Endothelial cell of umbilical vein (primary cell): ENCODE measurements at regions not wholly inside any gene's neighbourhood (a gene's known extent, or its start where the extent isn't known, plus 50 kb on each side); places are given as distances from the start of the nearest gene placed in this dataset.

ENCODE experiments used
- BruUV-seq: library from RNA; stranded (reverse); fragments of 400-500 nt; replicated peaks from 2 replicates; lab custom pipeline; 2021; lab: Mats Ljungman, UMichigan
- CTCF ChIA-PET: fragments of 300-600, 350-600 bp; sonication (Branson Sonifier 250); formaldehyde crosslinking; loops from one replicate; lab custom pipeline; 2021; ENCODE audit warnings: antibody characterized with exemption, inconsistent platforms; lab: Charles Lee
- POLR2A ChIA-PET: fragments of 300-600, 350-600 bp; sonication (Branson Sonifier 250); formaldehyde crosslinking; loops from one replicate; lab custom pipeline; 2021; ENCODE audit warnings: antibody characterized with exemption, inconsistent platforms; lab: Charles Lee
- DNase-seq: peaks from one replicate; pipeline ENCODE4 v3.0.0-alpha.2; 2011; ENCODE audit warnings: low read depth, low spot score
- FAIRE-seq: peaks from 2 replicates; lab custom pipeline; 2011; peaks lifted over from hg19 to GRCh38; lab: Jason Lieb, UNC
- H2AFZ ChIP-seq: 2 replicates; pipeline ENCODE4 v1.6.0; 2012; ENCODE audit warnings: low read depth, low read length, control low read depth, inconsistent platforms
- H3K27ac ChIP-seq: 2 replicates; pipeline ENCODE4 v1.5.1; 2011; ENCODE audit warnings: low read depth, mild to moderate bottlenecking, control low read depth, low read length, moderate library complexity; ENCODE audit not compliant: insufficient read depth
- H3K27me3 ChIP-seq, 2 experiments: 2 replicates each; pipeline versions ENCODE4 v1.6.0 to v1.6.1; 2011; ENCODE audit warnings: low read length in 2 of 2, mixed read lengths in 1 of 2; ENCODE audit not compliant: control insufficient read depth in 2 of 2, insufficient read depth in 2 of 2
- H3K36me3 ChIP-seq, 2 experiments: 2 replicates in 1 of 2; 3 replicates in 1 of 2; pipeline ENCODE4 v1.5.1; 2011; ENCODE audit warnings: low read length in 2 of 2, mild to moderate bottlenecking in 1 of 2, moderate library complexity in 1 of 2; ENCODE audit not compliant: control insufficient read depth in 2 of 2, insufficient read depth in 2 of 2; ENCODE audit errors: extremely low read depth in 1 of 2
- H3K4me1 ChIP-seq: 3 replicates; pipeline ENCODE4 v1.5.1; 2011; ENCODE audit warnings: mild to moderate bottlenecking, low read length; ENCODE audit not compliant: control insufficient read depth, insufficient read depth; ENCODE audit errors: extremely low read depth
- H3K4me2 ChIP-seq: 2 replicates; pipeline ENCODE4 v1.6.1; 2011; ENCODE audit warnings: low read length, control low read depth, mixed read lengths; ENCODE audit not compliant: insufficient read depth
- H3K4me3 ChIP-seq, 3 experiments: fragments of 200-600 bp in 1 of 3; sonication (generic), shearing (Covaris generic) in 1 of 3; replicated peaks in 1 of 3; 2 replicates each; pipeline ENCODE4 v1.5.1; 2011 to 2016; ENCODE audit warnings: control low read depth in 3 of 3, low read length in 3 of 3, mild to moderate bottlenecking in 2 of 3, inconsistent platforms in 1 of 3, low read depth in 1 of 3, moderate library complexity in 1 of 3; ENCODE audit not compliant: insufficient read depth in 1 of 3
- H3K79me2 ChIP-seq: 2 replicates; pipeline ENCODE4 v1.6.0; 2012; ENCODE audit warnings: low read length, inconsistent platforms; ENCODE audit not compliant: control insufficient read depth, insufficient read depth
- H3K9ac ChIP-seq: replicated peaks from 2 replicates; pipeline ENCODE3; 2011; ENCODE audit warnings: low read length, control low read depth; ENCODE audit not compliant: insufficient read depth; ENCODE audit errors: extremely low read depth
- H3K9me1 ChIP-seq: replicated peaks from 3 replicates; pipeline ENCODE4 v1.6.0; 2011; ENCODE audit warnings: mild to moderate bottlenecking, low read length; ENCODE audit not compliant: control insufficient read depth, insufficient read depth; ENCODE audit errors: extremely low read depth
- H3K9me3 ChIP-seq: replicated peaks from 2 replicates; pipeline ENCODE4 v1.5.1; 2012; ENCODE audit warnings: low read length, inconsistent platforms; ENCODE audit not compliant: control insufficient read depth, insufficient read depth
- H4K20me1 ChIP-seq: replicated peaks from 2 replicates; pipeline ENCODE3; 2011; ENCODE audit warnings: mild to moderate bottlenecking, low read length; ENCODE audit not compliant: control insufficient read depth, insufficient read depth; ENCODE audit errors: extremely low read depth
- CTCF ChIP-seq, 2 donors: IDR thresholded peaks; 1 replicate in 1 of 2; 2 replicates in 1 of 2; pipeline ENCODE4 v1.5.1; 2011; ENCODE audit warnings: low read length in 2 of 2, mild to moderate bottlenecking in 2 of 2, moderate library complexity in 2 of 2, control low read depth in 1 of 2, inconsistent platforms in 1 of 2, low read depth in 1 of 2; ENCODE audit not compliant: insufficient read depth in 1 of 2; ENCODE audit errors: extremely low read depth in 1 of 2
- EZH2 ChIP-seq: IDR thresholded peaks from 2 replicates; pipeline ENCODE4 v1.6.1; 2012; ENCODE audit warnings: borderline replicate concordance, low read depth, mild to moderate bottlenecking, moderate library complexity, low read length, inconsistent platforms; ENCODE audit not compliant: severe bottlenecking
- FOS ChIP-seq: IDR thresholded peaks from 2 replicates; pipeline ENCODE4 v1.6.1; 2011; ENCODE audit warnings: mild to moderate bottlenecking, low read length, moderate library complexity, borderline replicate concordance; ENCODE audit not compliant: insufficient read depth
- GATA2 ChIP-seq: IDR thresholded peaks from 2 replicates; pipeline ENCODE4 v1.7.0; 2011; ENCODE audit warnings: low read depth, mild to moderate bottlenecking, moderate library complexity, mixed read lengths, low read length; ENCODE audit not compliant: insufficient read length, insufficient read depth
- JUN ChIP-seq: IDR thresholded peaks from 2 replicates; pipeline ENCODE4 v1.6.1; 2011; ENCODE audit warnings: borderline replicate concordance, low read depth; ENCODE audit not compliant: insufficient read length, insufficient read depth
- MAX ChIP-seq: IDR thresholded peaks from 2 replicates; pipeline ENCODE4 v1.6.1; 2011; ENCODE audit not compliant: insufficient read depth, insufficient read length
- MYC ChIP-seq: IDR thresholded peaks from one replicate; pipeline ENCODE4 v1.6.1; 2011; ENCODE audit warnings: mild to moderate bottlenecking, low read depth, low read length
- POLR2A ChIP-seq: IDR thresholded peaks from 2 replicates; pipeline ENCODE4 v1.6.1; 2012; ENCODE audit warnings: low read depth, mild to moderate bottlenecking, control low read depth, low read length
- POLR2AphosphoS5 ChIP-seq: IDR thresholded peaks from 2 replicates; pipeline ENCODE4 v1.6.1; 2012; ENCODE audit warnings: low read depth, mild to moderate bottlenecking, control low read depth, low read length, moderate library complexity; ENCODE audit not compliant: insufficient read depth
- dilution Hi-C: fragments of 300-500 bp; cut with MboI; formaldehyde crosslinking; loops from one replicate; pipeline ENCODE4 v1.15.0; 2019; ENCODE audit warnings: low sequenced_read_pairs; ENCODE audit not compliant: extremely low pct_ligation_motif_present
- intact Hi-C: fragments of 100-400 bp; cut with micrococcal nuclease; formaldehyde crosslinking; loops from one replicate; pipeline ENCODE4 v1.10.0; 2022

- POLR2A ChIA-PET: no interaction called here
- DNase-seq: no peak
Observed at GRCh38 chr17:51500454-51500853, 240.1 kb downstream of the UTP18 start.

More at GRCh38 chr17:51500454-51500853, 240.1 kb downstream of the UTP18 start:
- FAIRE-seq: no peak
- H3K79me2 ChIP-seq: no peaks in the 10 kb centered on the region
- H3K4me3 ChIP-seq: no peak overlapping the region
- H3K27ac ChIP-seq: no peak overlapping the region
- intact Hi-C loops (no loop called here), dilution Hi-C loops (no loop called here)
- H3K9ac ChIP-seq: no peak overlapping the region
- H3K27me3 ChIP-seq: no peaks in the 10 kb centered on the region
- H3K9me3 ChIP-seq: no peaks in the 10 kb centered on the region
- TF ChIP-seq JUN: no peak
- TF ChIP-seq EZH2: no peak
- no peak for TF ChIP-seq MAX
- no peak for TF ChIP-seq CTCF (IDR thresholded peaks at IDR 0.05; ENCODE audit: extremely low read depth in 1 of 2, insufficient read depth in 1 of 2, low read depth in 1 of 2, low read length in 2 of 2)
- no peak for TF ChIP-seq POLR2A
- TF ChIP-seq GATA2: no peak
- no peak for TF ChIP-seq POLR2AphosphoS5
- no peak for TF ChIP-seq FOS
- no peak for TF ChIP-seq MYC
- no peak overlapping the region for H2AFZ ChIP-seq
- H4K20me1 ChIP-seq: no peaks in the 10 kb centered on the region
- H3K9me1 ChIP-seq: no peaks in the 10 kb centered on the region
- no peaks in the 10 kb centered on the region for H3K36me3 ChIP-seq
- no TSS peak for BruUV-seq
- no peak overlapping the region for H3K4me2 ChIP-seq
- H3K4me1 ChIP-seq: no peaks in the 10 kb centered on the region
- CTCF ChIA-PET: no interaction called here
